ENCODE measurements at regions not wholly inside any gene's neighbourhood (a gene's known extent, or its start where the extent isn't known, plus 50 kb on each side); places are given as distances from the start of the nearest gene placed in this dataset.

- H3K9ac ChIP-seq (ENCODE audit: low read length), result no peak overlapping the region
- H3K9me3 ChIP-seq (ENCODE audit: control insufficient read depth, low read length), result peaks cover 4% of the 10 kb centered on the region
- H3K36me3 ChIP-seq (ENCODE audit: control insufficient read depth, insufficient read depth, low read length, severe bottlenecking), result no peaks in the 10 kb centered on the region
- H3K4me1 ChIP-seq (ENCODE audit: control insufficient read depth, insufficient read depth, low read length), result peaks cover 6% of the 10 kb centered on the region
- H3K27me3 ChIP-seq (replicated peaks; ENCODE audit: control insufficient read depth, insufficient read depth, low read length), result peaks cover 18% of the 10 kb centered on the region
- DNase-seq (ENCODE audit: low read depth), result no peak
- H3K4me3 ChIP-seq (ENCODE audit: low read length), result no peak overlapping the region
Observed at GRCh38 chr16:49940464-49941224, 84.4 kb upstream of the CNEP1R1 start.

- peaks cover 15% of the 10 kb centered on the region for H3K27me3 ChIP-seq (replicated peaks; ENCODE audit: control insufficient read depth, insufficient read depth, low read length)
- no peaks in the 10 kb centered on the region for H3K36me3 ChIP-seq (ENCODE audit: control insufficient read depth, insufficient read depth, low read length, severe bottlenecking)
- H3K9me3 ChIP-seq (ENCODE audit: control insufficient read depth, low read length), result peaks cover 4% of the 10 kb centered on the region
- H3K4me3 ChIP-seq (ENCODE audit: low read length), result no peak overlapping the region
- no peak for DNase-seq (ENCODE audit: low read depth)
- no peak overlapping the region for H3K9ac ChIP-seq (ENCODE audit: low read length)
- peaks cover 6% of the 10 kb centered on the region for H3K4me1 ChIP-seq (ENCODE audit: control insufficient read depth, insufficient read depth, low read length)
Observed at GRCh38 chr16:49944221-49944620, 80.8 kb upstream of the CNEP1R1 start.

DNA sequence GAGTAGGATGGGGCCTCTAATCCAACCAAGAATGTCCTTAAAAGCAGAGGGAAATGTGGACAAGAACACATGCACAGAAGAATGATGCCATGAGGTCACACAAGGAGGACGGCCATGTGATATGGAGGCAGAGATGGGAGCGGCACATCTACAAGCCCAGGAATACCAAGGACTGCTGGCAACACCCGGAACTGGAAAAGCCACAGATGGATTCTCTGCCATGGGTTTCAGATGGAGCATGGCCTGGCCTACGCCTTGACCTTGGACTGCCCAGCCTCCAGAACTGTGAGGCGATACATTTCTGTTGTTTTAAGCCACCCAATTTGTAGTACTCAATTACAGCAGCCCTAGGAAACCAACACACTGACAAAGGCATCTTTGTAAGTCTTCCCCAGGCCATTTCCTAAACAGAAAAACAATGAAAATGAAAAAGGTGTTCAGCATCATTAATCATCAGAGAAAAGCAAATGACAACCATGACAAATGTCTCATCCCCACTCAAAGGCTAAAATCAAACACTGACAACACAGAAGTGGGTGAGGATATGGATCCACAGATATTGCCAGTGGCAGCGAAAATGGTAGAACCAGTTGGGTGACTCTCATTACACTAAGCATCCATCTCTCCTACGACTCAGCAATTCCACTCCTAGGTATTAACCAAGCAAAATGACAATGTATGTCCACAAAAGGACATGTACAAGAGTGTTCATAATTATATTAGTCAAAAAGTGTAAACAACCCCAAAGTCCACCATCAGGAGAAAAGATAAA, 76.9 kb upstream of the CNEP1R1 start:
- Histone ChIP-seq H3K27me3 (replicated peaks; ENCODE audit: control insufficient read depth, insufficient read depth, low read length) (no peaks in the 10 kb centered on the region), H3K4me1 (ENCODE audit: control insufficient read depth, insufficient read depth, low read length) (peaks cover 6% of the 10 kb centered on the region), H3K36me3 (ENCODE audit: control insufficient read depth, insufficient read depth, low read length, severe bottlenecking) (no peaks in the 10 kb centered on the region), H3K9ac (ENCODE audit: low read length) (no peak overlapping the region), H3K4me3 (ENCODE audit: low read length) (no peak overlapping the region), H3K9me3 (ENCODE audit: control insufficient read depth, low read length) (no peaks in the 10 kb centered on the region)
- DNase-seq (ENCODE audit: low read depth), result no peak

- DNase-seq (ENCODE audit: low read depth), result no peak
- H3K4me3 ChIP-seq (ENCODE audit: low read length), result no peak overlapping the region
- peaks cover 4% of the 10 kb centered on the region for H3K27me3 ChIP-seq (replicated peaks; ENCODE audit: control insufficient read depth, insufficient read depth, low read length)
- no peak overlapping the region for H3K9ac ChIP-seq (ENCODE audit: low read length)
- no peaks in the 10 kb centered on the region for H3K9me3 ChIP-seq (ENCODE audit: control insufficient read depth, low read length)
- H3K36me3 ChIP-seq (ENCODE audit: control insufficient read depth, insufficient read depth, low read length, severe bottlenecking), result no peaks in the 10 kb centered on the region
- no peaks in the 10 kb centered on the region for H3K4me1 ChIP-seq (ENCODE audit: control insufficient read depth, insufficient read depth, low read length)
Observed at GRCh38 chr16:49951574-49952195, 73.3 kb upstream of the CNEP1R1 start.

DNA sequence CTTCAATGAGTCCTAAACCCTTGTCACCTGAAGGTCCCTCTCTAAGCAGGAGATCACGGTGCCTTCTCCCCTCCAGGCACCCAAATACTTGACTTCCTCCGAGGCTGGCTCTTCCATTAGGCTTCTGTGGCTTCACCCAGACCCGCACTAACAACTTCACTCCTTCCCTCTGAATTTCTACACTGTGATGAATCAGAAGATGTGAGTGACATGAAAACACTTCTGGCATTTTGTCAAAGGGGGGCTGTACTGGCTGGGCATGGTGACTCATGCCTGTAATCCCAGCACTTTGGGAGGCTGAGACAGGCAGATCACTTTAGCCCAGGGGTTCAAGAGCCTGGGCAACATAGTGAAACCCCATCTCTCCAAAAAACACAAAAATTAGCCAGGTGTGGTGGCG, 72.6 kb upstream of the CNEP1R1 start:
- Histone ChIP-seq H3K27me3 (replicated peaks; ENCODE audit: control insufficient read depth, insufficient read depth, low read length) (peaks cover 4% of the 10 kb centered on the region), H3K4me1 (ENCODE audit: control insufficient read depth, insufficient read depth, low read length) (no peaks in the 10 kb centered on the region), H3K4me3 (ENCODE audit: low read length) (no peak overlapping the region), H3K9ac (ENCODE audit: low read length) (no peak overlapping the region), H3K36me3 (ENCODE audit: control insufficient read depth, insufficient read depth, low read length, severe bottlenecking) (no peaks in the 10 kb centered on the region), H3K9me3 (ENCODE audit: control insufficient read depth, low read length) (no peaks in the 10 kb centered on the region)
- DNase-seq (ENCODE audit: low read depth), result no peak

GRCh38 chr16:49953090-49953489, 71.9 kb upstream of the CNEP1R1 start:
- Histone ChIP-seq H3K4me3 (ENCODE audit: low read length) (no peak overlapping the region), H3K9ac (ENCODE audit: low read length) (no peak overlapping the region), H3K9me3 (ENCODE audit: control insufficient read depth, low read length) (no peaks in the 10 kb centered on the region), H3K4me1 (ENCODE audit: control insufficient read depth, insufficient read depth, low read length) (no peaks in the 10 kb centered on the region), H3K36me3 (ENCODE audit: control insufficient read depth, insufficient read depth, low read length, severe bottlenecking) (no peaks in the 10 kb centered on the region), H3K27me3 (replicated peaks; ENCODE audit: control insufficient read depth, insufficient read depth, low read length) (peaks cover 4% of the 10 kb centered on the region)
- no peak for DNase-seq (ENCODE audit: low read depth)

GRCh38 chr16:49955858-49956257, 69.2 kb upstream of the CNEP1R1 start:
- DNase-seq (ENCODE audit: low read depth), result no peak
- H3K4me3 ChIP-seq (ENCODE audit: low read length), result no peak overlapping the region
- peaks cover 4% of the 10 kb centered on the region for H3K27me3 ChIP-seq (replicated peaks; ENCODE audit: control insufficient read depth, insufficient read depth, low read length)
- no peak overlapping the region for H3K9ac ChIP-seq (ENCODE audit: low read length)
- H3K4me1 ChIP-seq (ENCODE audit: control insufficient read depth, insufficient read depth, low read length), result peaks cover 13% of the 10 kb centered on the region
- no peaks in the 10 kb centered on the region for H3K9me3 ChIP-seq (ENCODE audit: control insufficient read depth, low read length)
- H3K36me3 ChIP-seq (ENCODE audit: control insufficient read depth, insufficient read depth, low read length, severe bottlenecking), result no peaks in the 10 kb centered on the region

- Histone ChIP-seq H3K27me3 (replicated peaks; ENCODE audit: control insufficient read depth, insufficient read depth, low read length) (peaks cover 5% of the 10 kb centered on the region), H3K4me3 (ENCODE audit: low read length) (no peak overlapping the region), H3K36me3 (ENCODE audit: control insufficient read depth, insufficient read depth, low read length, severe bottlenecking) (no peaks in the 10 kb centered on the region), H3K4me1 (ENCODE audit: control insufficient read depth, insufficient read depth, low read length) (peaks cover 21% of the 10 kb centered on the region), H3K9me3 (ENCODE audit: control insufficient read depth, low read length) (no peaks in the 10 kb centered on the region), H3K9ac (ENCODE audit: low read length) (no peak overlapping the region)
- no peak for DNase-seq (ENCODE audit: low read depth)
Observed at GRCh38 chr16:49956915-49957314, 68.1 kb upstream of the CNEP1R1 start.

- Histone ChIP-seq H3K4me3 (ENCODE audit: low read length) (no peak overlapping the region), H3K36me3 (ENCODE audit: control insufficient read depth, insufficient read depth, low read length, severe bottlenecking) (no peaks in the 10 kb centered on the region), H3K9me3 (ENCODE audit: control insufficient read depth, low read length) (no peaks in the 10 kb centered on the region), H3K4me1 (ENCODE audit: control insufficient read depth, insufficient read depth, low read length) (peaks cover 23% of the 10 kb centered on the region), H3K27me3 (replicated peaks; ENCODE audit: control insufficient read depth, insufficient read depth, low read length) (peaks cover 10% of the 10 kb centered on the region), H3K9ac (ENCODE audit: low read length) (no peak overlapping the region)
- no peak for DNase-seq (ENCODE audit: low read depth)
Observed at GRCh38 chr16:49958448-49958847, 66.6 kb upstream of the CNEP1R1 start.

DNA sequence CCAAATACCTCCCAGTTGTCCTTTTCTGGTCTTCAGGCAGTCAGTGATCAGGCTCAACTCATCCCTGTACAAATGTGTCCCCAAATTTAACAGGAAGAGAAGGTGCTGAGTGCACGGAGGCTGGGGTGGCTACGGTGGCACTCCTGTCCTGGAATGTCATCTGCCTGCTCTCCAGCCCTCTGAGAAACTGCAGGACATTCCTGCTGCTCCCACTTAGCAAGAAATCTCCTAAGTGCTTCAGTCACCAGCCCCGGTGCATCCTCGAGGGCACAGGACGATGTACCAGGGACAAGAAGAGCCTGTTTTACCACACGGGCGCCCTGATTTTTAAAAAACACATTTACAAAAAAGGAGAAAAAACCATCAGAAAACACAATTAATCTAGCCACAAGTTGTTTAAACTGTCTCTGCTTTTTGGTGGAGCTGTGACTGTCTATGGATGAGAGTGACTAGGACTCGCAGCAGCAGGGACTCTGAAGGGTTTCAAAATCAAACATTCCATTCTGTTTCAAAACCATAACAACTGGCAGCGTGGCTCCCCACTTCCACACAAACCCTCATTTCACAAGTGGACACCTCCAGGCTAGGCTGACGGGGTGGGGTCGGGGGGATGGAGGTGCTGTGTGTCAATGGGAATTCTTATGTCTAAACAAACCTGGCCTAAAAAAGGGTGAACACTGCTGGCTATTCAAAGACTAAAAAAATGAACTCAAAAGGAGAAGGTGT, 65.3 kb upstream of the CNEP1R1 start:
- no peak overlapping the region for H3K4me3 ChIP-seq (ENCODE audit: low read length)
- H3K27me3 ChIP-seq (replicated peaks; ENCODE audit: control insufficient read depth, insufficient read depth, low read length), result peaks cover 8% of the 10 kb centered on the region
- DNase-seq (ENCODE audit: low read depth), result peak; percentile 62
- H3K9me3 ChIP-seq (ENCODE audit: control insufficient read depth, low read length), result no peaks in the 10 kb centered on the region
- peaks cover 23% of the 10 kb centered on the region for H3K4me1 ChIP-seq (ENCODE audit: control insufficient read depth, insufficient read depth, low read length)
- H3K36me3 ChIP-seq (ENCODE audit: control insufficient read depth, insufficient read depth, low read length, severe bottlenecking), result no peaks in the 10 kb centered on the region
- H3K9ac ChIP-seq (ENCODE audit: low read length), result no peak overlapping the region

DNA sequence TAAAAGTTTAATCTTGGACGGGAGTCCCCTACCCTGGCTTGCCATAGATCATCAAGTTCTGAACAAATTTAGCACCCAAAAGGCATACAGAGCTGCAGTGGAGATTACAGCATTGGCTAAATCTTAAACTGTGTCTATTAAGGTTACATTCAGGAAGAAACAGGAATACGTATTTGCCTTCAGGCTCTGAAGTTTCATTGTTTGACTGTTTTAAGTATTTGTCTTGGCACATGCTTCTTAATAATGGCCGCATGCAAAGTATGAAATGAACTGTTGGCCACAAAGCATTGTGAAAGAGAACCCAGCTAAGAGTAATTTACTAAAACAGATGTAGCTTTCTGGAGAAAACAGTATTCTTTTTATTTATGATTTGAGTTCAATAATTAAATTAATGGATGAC, 63.9 kb upstream of the CNEP1R1 start:
- peaks cover 23% of the 10 kb centered on the region for H3K4me1 ChIP-seq (ENCODE audit: control insufficient read depth, insufficient read depth, low read length)
- peak; percentile 79 for DNase-seq (ENCODE audit: low read depth)
- peaks cover 13% of the 10 kb centered on the region for H3K27me3 ChIP-seq (replicated peaks; ENCODE audit: control insufficient read depth, insufficient read depth, low read length)
- H3K36me3 ChIP-seq (ENCODE audit: control insufficient read depth, insufficient read depth, low read length, severe bottlenecking), result no peaks in the 10 kb centered on the region
- no peak overlapping the region for H3K4me3 ChIP-seq (ENCODE audit: low read length)
- no peaks in the 10 kb centered on the region for H3K9me3 ChIP-seq (ENCODE audit: control insufficient read depth, low read length)
- no peak overlapping the region for H3K9ac ChIP-seq (ENCODE audit: low read length)

All from adipocyte (in vitro differentiated cells).